ENCODE measurements at regions not wholly inside any gene's neighbourhood (a gene's known extent, or its start where the extent isn't known, plus 50 kb on each side); places are given as distances from the start of the nearest gene placed in this dataset.

GRCh38 chr14:98444077-98444476 lies 827.9 kb downstream of the BCL11B start:
- WGBS (ENCODE audit: low lambda C conversion rate), result 0% methylated on average over 2 of the region's 2 CpGs
- no peak overlapping the region for H3K9ac ChIP-seq
- H3F3A ChIP-seq (replicated peaks; ENCODE audit: insufficient read depth), result no peaks in the 10 kb centered on the region
- H3K79me2 ChIP-seq (ENCODE audit: insufficient read depth), result no peaks in the 10 kb centered on the region
- H2AFZ ChIP-seq (ENCODE audit: low read depth), result no peak overlapping the region
- no peaks in the 10 kb centered on the region for H3K9me3 ChIP-seq
- no peaks in the 10 kb centered on the region for H3K27me3 ChIP-seq (ENCODE audit: insufficient read depth)
- no peak overlapping the region for H3K4me2 ChIP-seq
- TF ChIP-seq MXI1 (IDR thresholded peaks at IDR 0.05; ENCODE audit: low read depth, low read length), result no peak
- no peak for TF ChIP-seq FOXM1 (IDR thresholded peaks at IDR 0.05; ENCODE audit: low read depth)
- TF ChIP-seq RFX5 (IDR thresholded peaks at IDR 0.05; ENCODE audit: low read length), result no peak
- no peak for TF ChIP-seq TAF1 (IDR thresholded peaks at IDR 0.05; ENCODE audit: borderline replicate concordance, low read depth, low read length)
- TF ChIP-seq USF1 (IDR thresholded peaks at IDR 0.05; ENCODE audit: borderline replicate concordance, low read depth), result no peak
- no peak for TF ChIP-seq SMC3 (IDR thresholded peaks at IDR 0.05; ENCODE audit: low read depth, low read length)
- TF ChIP-seq MAX (IDR thresholded peaks at IDR 0.05; ENCODE audit: low read depth), result no peak
- TF ChIP-seq JUND (IDR thresholded peaks at IDR 0.05), result no peak
- no peak for TF ChIP-seq REST (IDR thresholded peaks at IDR 0.05; ENCODE audit: low read depth, low read length)
- no peak for TF ChIP-seq EP300 (IDR thresholded peaks at IDR 0.05; ENCODE audit: borderline replicate concordance in 1 of 2, low read depth in 1 of 2, low read length in 1 of 2)
- TF ChIP-seq GABPA (IDR thresholded peaks at IDR 0.05; ENCODE audit: low read depth), result no peak
- TF ChIP-seq SIN3A (IDR thresholded peaks at IDR 0.05; ENCODE audit: borderline replicate concordance, low read depth, low read length), result no peak
- TF ChIP-seq POLR2AphosphoS5 (IDR thresholded peaks at IDR 0.05; ENCODE audit: low read depth, low read length), result no peak
- TF ChIP-seq PBX3 (IDR thresholded peaks at IDR 0.05), result no peak
- TF ChIP-seq NFIC (IDR thresholded peaks at IDR 0.05; ENCODE audit: borderline replicate concordance), result no peak
- CTCF ChIA-PET, result no interaction called here
- POLR2A ChIA-PET, result no interaction called here
- H3K4me3 ChIP-seq (ENCODE audit: low read depth in 2 of 2, low read length in 1 of 2), result no peak overlapping the region
- H3K4me1 ChIP-seq (ENCODE audit: control insufficient read depth in 1 of 2, insufficient read depth in 2 of 2, low read depth in 1 of 2, low read length in 1 of 2), result no peaks in the 10 kb centered on the region
- no peak for DNase-seq
- no peaks in the 10 kb centered on the region for H3K36me3 ChIP-seq (replicated peaks in 1 of 2; ENCODE audit: control insufficient read depth in 1 of 2, insufficient read depth in 2 of 2, low read length in 1 of 2)
- H4K20me1 ChIP-seq (ENCODE audit: insufficient read depth), result no peaks in the 10 kb centered on the region
- no peaks in the 10 kb centered on the region for H3K9me2 ChIP-seq
- no peak overlapping the region for H3K27ac ChIP-seq (ENCODE audit: low read depth in 2 of 2, low read length in 1 of 2)

Measured in SK-N-SH (cell line).